IPS DF 6.9 (cell line): ENCODE measurements at regions not wholly inside any gene's neighbourhood (a gene's known extent, or its start where the extent isn't known, plus 50 kb on each side); places are given as distances from the start of the nearest gene placed in this dataset.

Source experiments
- DNase-seq: peaks from one replicate; pipeline ENCODE4 v3.0.0-alpha.2; 2013; ENCODE audit warnings: low read depth, low spot score
- H3K27ac ChIP-seq: one replicate; pipeline ENCODE4 v1.5.1; 2013; ENCODE audit warnings: low read length, control low read depth
- H3K27me3 ChIP-seq: 2 replicates; pipeline ENCODE4 v1.6.1; 2013; ENCODE audit warnings: mild to moderate bottlenecking, low read length; ENCODE audit not compliant: control insufficient read depth, insufficient read depth
- H3K36me3 ChIP-seq: 2 replicates; pipeline ENCODE4 v1.6.1; 2013; ENCODE audit warnings: low read length; ENCODE audit not compliant: control insufficient read depth, insufficient read depth
- H3K4me1 ChIP-seq: 2 replicates; pipeline ENCODE4 v1.6.1; 2013; ENCODE audit warnings: low read length; ENCODE audit not compliant: control insufficient read depth, insufficient read depth
- H3K4me3 ChIP-seq: 2 replicates; pipeline ENCODE4 v1.5.1; 2013; ENCODE audit warnings: mild to moderate bottlenecking, low read length
- H3K9me3 ChIP-seq: 2 replicates; pipeline ENCODE4 v1.6.1; 2013; ENCODE audit warnings: low read length, inconsistent platforms; ENCODE audit not compliant: control insufficient read depth, insufficient read depth
- WGBS: extraction: QIAGEN DNeasy Blood & Tissue Kit; methylation state at CpG from one replicate; pipeline ENCODE4 v1.1.7; 2013; ENCODE audit warnings: mixed read lengths, missing lambda C conversion rate; ENCODE audit not compliant: insufficient read length, insufficient coverage; 5-methylcytosine and 5-hydroxymethylcytosine counted together

DNA sequence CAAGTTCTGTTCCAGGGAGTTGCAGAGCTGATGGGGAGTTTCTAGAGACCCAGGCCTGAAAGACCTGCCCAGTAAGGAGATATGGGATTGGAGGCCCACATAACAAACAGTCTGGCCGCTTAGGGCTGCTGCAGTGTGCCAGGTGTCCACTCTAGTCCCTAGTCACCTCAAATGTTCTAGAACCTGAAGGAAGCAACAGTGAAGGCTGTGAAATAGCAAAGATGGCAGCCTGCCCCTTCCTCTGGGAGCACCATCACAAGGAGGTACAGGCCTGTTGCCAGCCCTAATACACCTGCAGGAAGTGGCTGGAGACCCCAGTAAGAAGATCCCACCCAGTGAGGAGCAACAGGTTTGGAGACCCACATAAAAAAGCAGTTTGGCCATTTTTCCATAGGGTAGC, 783.8 kb upstream of the EDIL3 start:
- Histone ChIP-seq H3K4me1 (no peaks in the 10 kb centered on the region), H3K4me3 (no peak overlapping the region), H3K27ac (no peak overlapping the region), H3K27me3 (no peaks in the 10 kb centered on the region), H3K36me3 (no peaks in the 10 kb centered on the region), H3K9me3 (no peaks in the 10 kb centered on the region)
- DNase-seq = no peak
- no CpG with 5 or more reads among the region's 1 CpG for WGBS

DNA sequence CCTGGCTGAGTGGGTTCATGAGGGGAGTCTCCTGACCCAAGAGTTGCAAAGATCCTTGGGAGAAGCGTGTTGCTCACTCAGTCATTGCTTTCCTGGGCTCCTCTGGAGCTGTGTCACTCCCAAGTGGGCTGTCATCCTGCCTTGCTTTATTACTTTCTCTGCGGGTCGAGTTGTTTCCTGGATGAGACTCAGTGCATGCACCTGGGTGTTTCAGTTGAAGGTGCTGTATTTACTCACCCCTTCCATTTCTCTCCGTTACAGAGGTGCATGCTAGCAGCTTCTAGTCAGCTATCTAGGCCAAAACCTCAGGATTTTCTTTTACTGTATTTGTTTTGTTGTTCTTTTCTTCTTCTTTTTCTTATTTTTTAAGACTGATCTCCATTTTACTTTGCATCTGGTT, 785.5 kb upstream of the EDIL3 start:
- WGBS = no CpG with 5 or more reads among the region's 4 CpGs
- Histone ChIP-seq H3K27ac (no peak overlapping the region), H3K4me1 (no peaks in the 10 kb centered on the region), H3K4me3 (no peak overlapping the region), H3K9me3 (no peaks in the 10 kb centered on the region), H3K27me3 (no peaks in the 10 kb centered on the region), H3K36me3 (no peaks in the 10 kb centered on the region)
- DNase-seq = no peak

DNA sequence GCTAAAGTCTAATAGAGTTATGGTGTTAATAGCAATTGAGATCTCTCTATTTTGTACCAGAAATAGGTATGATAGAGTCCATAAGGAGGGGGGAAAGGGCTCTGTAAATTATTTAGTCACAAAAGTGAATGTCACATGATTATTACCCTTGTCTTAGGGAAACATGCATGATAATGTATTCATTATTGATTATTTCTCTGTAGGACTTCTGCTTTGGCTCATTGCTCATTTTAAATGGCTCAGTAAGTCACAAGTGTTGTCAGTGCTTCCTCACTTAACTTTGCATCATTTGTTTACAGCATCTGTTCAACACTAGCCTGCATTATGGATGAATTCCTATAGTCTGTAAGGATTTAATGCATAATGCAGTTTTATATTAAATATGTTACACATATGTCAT, 788.8 kb upstream of the EDIL3 start:
- Histone ChIP-seq H3K4me1 (no peaks in the 10 kb centered on the region), H3K27me3 (no peaks in the 10 kb centered on the region), H3K27ac (no peak overlapping the region), H3K36me3 (no peaks in the 10 kb centered on the region), H3K9me3 (no peaks in the 10 kb centered on the region), H3K4me3 (no peak overlapping the region)
- no peak for DNase-seq

DNA sequence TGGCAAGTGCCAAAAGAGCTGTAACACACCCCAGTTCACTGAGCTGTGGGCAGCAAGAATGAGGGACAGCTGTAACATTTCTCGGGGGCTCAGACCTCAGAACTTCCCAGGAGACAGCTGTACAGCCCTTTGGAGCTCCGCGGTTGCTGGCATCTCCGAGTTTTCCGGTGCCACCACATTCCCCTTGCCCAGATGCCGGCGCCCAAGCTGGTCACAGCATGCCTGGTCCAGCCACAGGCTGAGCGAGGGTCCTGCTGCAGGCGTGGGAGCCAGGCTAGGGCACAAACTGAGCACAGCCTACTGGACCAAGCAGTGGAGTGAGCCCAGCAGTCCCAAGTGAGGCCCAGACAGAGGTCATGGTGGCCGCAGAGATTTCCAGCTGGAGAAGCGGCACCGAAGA, 797.7 kb upstream of the EDIL3 start:
- H3K36me3 ChIP-seq = no peaks in the 10 kb centered on the region
- no peaks in the 10 kb centered on the region for H3K27me3 ChIP-seq
- H3K4me1 ChIP-seq = no peaks in the 10 kb centered on the region
- no peak overlapping the region for H3K27ac ChIP-seq
- no peak for DNase-seq
- no CpG with 5 or more reads among the region's 12 CpGs for WGBS
- no peaks in the 10 kb centered on the region for H3K9me3 ChIP-seq
- no peak overlapping the region for H3K4me3 ChIP-seq

DNA sequence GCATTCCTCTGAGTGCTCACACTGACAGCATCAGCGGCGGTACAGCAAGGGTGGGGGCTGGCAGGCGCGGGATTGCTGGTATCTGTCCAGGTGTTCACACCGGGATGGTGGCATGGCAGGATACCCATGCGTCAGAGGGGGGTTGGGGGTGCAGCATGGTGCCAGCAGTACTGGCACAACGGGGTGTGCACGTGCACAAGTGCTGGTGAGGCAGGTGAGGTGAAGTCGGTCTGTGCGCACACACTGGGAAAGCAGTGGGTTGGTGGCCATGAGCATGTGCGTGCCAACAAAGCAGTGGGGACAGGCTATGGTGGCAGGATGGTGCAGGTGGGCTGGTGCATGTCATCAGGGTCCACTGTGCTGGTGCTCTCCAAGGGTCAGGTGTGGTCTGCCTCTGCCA, 819.6 kb upstream of the EDIL3 start:
- Histone ChIP-seq H3K36me3 (peaks cover 2% of the 10 kb centered on the region; the same call in 1 of the 2 replicates), H3K9me3 (no peaks in the 10 kb centered on the region), H3K4me1 (no peaks in the 10 kb centered on the region), H3K4me3 (no peak overlapping the region), H3K27me3 (no peaks in the 10 kb centered on the region), H3K27ac (no peak overlapping the region)
- no peak for DNase-seq
- WGBS = no CpG with 5 or more reads among the region's 11 CpGs

DNA sequence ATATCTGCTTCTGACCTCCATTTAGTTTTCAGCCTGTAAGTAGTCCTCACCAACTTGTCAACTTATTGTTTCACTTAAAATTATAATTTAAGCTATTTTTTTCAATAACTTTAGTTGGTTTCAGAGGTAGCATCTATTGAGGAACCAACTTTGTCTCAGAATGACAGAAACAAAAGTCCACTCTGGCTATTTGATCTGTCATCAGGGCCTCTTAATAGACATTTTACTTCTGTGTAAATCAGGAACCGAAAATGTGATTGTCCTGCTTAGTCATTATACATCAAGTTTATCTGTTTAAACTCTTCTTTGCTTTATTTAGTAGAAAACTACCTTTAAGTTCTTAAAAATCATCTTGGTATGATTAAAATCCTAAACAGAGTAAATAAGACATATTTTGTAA, 820.8 kb upstream of the EDIL3 start:
- DNase-seq = no peak
- H3K4me3 ChIP-seq = no peak overlapping the region
- WGBS = no CpG with 5 or more reads among the region's 1 CpG
- no peak overlapping the region for H3K27ac ChIP-seq
- no peaks in the 10 kb centered on the region for H3K4me1 ChIP-seq
- H3K27me3 ChIP-seq = no peaks in the 10 kb centered on the region
- H3K36me3 ChIP-seq = peaks cover 2% of the 10 kb centered on the region; the same call in 1 of the 2 replicates
- no peaks in the 10 kb centered on the region for H3K9me3 ChIP-seq

DNA sequence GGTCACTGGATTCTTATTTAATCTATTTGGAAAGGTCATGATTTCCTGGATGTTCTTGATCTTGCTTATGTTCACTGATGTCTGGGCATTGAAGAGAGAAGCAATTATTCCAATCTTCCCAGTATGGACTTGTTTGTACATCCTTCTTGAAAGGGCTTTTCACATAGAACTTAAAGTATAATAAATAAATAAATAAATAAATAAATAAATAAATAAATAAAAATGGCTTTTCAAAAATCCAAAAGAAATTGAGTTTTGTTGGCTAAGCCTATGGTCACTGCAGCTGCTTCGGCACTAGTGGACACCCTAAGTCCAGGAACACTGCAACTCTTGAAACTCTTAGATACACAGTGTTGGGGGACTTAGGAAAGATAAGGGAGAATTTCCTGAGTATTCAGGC, 840.7 kb upstream of the EDIL3 start:
- no peak overlapping the region for H3K27ac ChIP-seq
- no peaks in the 10 kb centered on the region for H3K9me3 ChIP-seq
- DNase-seq = no peak
- H3K4me1 ChIP-seq = no peaks in the 10 kb centered on the region
- no CpG with 5 or more reads among the region's 1 CpG for WGBS
- no peak overlapping the region for H3K4me3 ChIP-seq
- no peaks in the 10 kb centered on the region for H3K36me3 ChIP-seq
- no peaks in the 10 kb centered on the region for H3K27me3 ChIP-seq

DNA sequence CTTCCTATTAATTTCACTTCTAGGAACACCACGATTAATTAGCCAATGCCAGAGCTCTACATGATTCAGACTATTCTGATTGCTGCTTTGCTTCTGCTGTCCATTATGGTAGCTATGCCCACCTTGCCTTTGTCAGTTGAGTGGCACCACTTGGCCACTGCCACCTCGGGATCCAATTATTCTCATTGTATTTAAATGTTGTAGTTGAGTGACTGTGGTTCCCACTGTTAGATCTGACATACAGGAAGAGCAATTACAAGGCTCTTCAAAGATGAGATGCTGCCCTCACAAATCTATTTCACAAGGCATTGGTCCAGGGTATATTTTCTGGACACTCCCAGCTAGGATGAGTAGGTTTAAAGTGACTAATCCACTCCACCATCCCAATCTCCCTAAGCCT, 864.5 kb upstream of the EDIL3 start:
- no peaks in the 10 kb centered on the region for H3K9me3 ChIP-seq
- H3K27ac ChIP-seq = no peak overlapping the region
- H3K4me1 ChIP-seq = no peaks in the 10 kb centered on the region
- no peak overlapping the region for H3K4me3 ChIP-seq
- no peak for DNase-seq
- no CpG with 5 or more reads among the region's 2 CpGs for WGBS
- H3K36me3 ChIP-seq = no peaks in the 10 kb centered on the region
- H3K27me3 ChIP-seq = no peaks in the 10 kb centered on the region

DNA sequence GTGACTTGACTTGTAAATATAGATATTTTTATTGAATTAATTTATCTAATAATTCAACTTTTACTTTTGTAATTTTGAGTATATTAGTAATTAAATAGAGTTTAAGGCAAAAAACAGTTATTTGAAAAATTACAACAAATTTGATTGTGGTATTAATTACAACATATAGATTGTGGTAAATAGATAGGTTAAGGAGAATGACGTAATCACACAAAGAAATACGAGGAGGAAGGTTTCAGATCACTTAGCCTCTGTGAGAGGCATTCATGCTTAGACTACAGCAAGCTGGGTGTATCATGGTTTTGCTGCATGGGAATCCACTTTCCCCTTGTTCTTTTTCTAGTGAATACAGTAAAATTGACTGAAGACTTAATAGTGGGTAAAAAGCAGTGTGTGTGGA, 878.4 kb upstream of the EDIL3 start:
- 100% methylated on average over 1 of the region's 2 CpGs for WGBS
- Histone ChIP-seq H3K4me1 (no peaks in the 10 kb centered on the region), H3K27ac (no peak overlapping the region), H3K36me3 (no peaks in the 10 kb centered on the region), H3K4me3 (no peak overlapping the region), H3K27me3 (no peaks in the 10 kb centered on the region), H3K9me3 (no peaks in the 10 kb centered on the region)
- no peak for DNase-seq

DNA sequence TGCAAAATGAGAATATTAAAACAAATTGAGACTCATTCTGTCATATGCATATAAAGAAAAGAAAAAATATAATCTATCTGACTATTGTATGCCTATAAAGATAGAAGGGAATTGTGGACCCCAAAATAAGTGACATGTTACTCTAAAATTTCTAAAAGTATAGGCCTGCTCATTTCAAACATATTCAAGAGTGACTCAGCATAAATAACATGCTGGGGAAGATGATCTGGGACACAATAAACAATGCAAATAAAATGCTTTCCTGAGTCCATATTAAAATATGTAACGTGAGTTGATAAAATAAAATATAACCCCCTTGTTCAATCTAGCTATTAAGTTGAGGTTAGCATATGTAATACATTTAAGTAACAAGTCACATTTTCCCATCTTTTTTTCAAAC, 882.0 kb upstream of the EDIL3 start:
- H3K4me1 ChIP-seq = no peaks in the 10 kb centered on the region
- H3K27ac ChIP-seq = no peak overlapping the region
- H3K36me3 ChIP-seq = no peaks in the 10 kb centered on the region
- DNase-seq = no peak
- H3K9me3 ChIP-seq = no peaks in the 10 kb centered on the region
- WGBS = no CpG with 5 or more reads among the region's 1 CpG
- H3K4me3 ChIP-seq = no peak overlapping the region
- H3K27me3 ChIP-seq = no peaks in the 10 kb centered on the region

DNA sequence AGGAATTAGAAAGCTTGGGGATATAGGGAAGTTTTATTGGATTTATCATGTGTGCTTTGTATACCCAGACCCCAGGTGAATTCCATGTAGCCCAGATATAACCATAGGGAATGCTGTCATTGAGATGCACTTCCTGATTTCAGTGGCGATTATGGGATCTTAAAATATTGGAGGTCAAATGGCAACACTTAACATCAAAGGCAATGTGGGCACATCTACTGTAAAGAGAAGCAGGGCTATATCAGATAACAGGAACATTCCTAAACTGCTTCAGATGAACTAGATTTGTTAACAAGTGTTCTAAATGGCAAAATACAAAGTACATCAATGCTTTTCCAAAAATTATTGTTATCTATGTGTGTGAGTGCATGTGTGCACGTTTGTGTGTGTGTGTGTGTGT, 883.5 kb upstream of the EDIL3 start:
- no peaks in the 10 kb centered on the region for H3K27me3 ChIP-seq
- H3K36me3 ChIP-seq = no peaks in the 10 kb centered on the region
- WGBS = no CpG with 5 or more reads among the region's 2 CpGs
- H3K4me1 ChIP-seq = no peaks in the 10 kb centered on the region
- H3K4me3 ChIP-seq = no peak overlapping the region
- no peaks in the 10 kb centered on the region for H3K9me3 ChIP-seq
- H3K27ac ChIP-seq = no peak overlapping the region
- DNase-seq = no peak
